CD4-positive, alpha-beta T cell treated with Interleukin-15 for 1 hour (primary cell): ENCODE measurements at regions not wholly inside any gene's neighbourhood (a gene's known extent, or its start where the extent isn't known, plus 50 kb on each side); places are given as distances from the start of the nearest gene placed in this dataset.
A peak's percentile ranks its signal among the peaks of the same experiment; 100 is the strongest.
"Not testable (repeated sequence)": the region's sequence is repeated elsewhere in the genome, so short reads cannot be mapped to it uniquely, and the experiment has no call there.

Experiments used
- DNase-seq: peaks from one replicate; pipeline ENCODE4 v3.0.0-alpha.2; 2020

GRCh38 chr6:132136981-132137380, 185.8 kb upstream of the CCN2 start:
- DNase-seq: no peak

GRCh38 chr6:132135409-132135808, 184.2 kb upstream of the CCN2 start:
- DNase-seq: peak; percentile 49

GRCh38 chr6:132133736-132134445, 182.7 kb upstream of the CCN2 start:
- peak; percentile 20 for DNase-seq

GRCh38 chr6:132132924-132133639, 181.9 kb upstream of the CCN2 start:
- DNase-seq: no peak

GRCh38 chr6:132132422-132132821, 181.2 kb upstream of the CCN2 start:
- DNase-seq: no peak

- DNase-seq: peak; percentile 22
Observed at GRCh38 chr6:132131758-132132157, 180.6 kb upstream of the CCN2 start.

- DNase-seq: no peak
Observed at GRCh38 chr6:132131351-132131750, 180.2 kb upstream of the CCN2 start.

- DNase-seq: peak; percentile 16
Observed at GRCh38 chr6:132130626-132131298, 179.6 kb upstream of the CCN2 start.

GRCh38 chr6:132128424-132128823, 177.3 kb upstream of the CCN2 start:
- DNase-seq: no peak

- DNase-seq: no peak
Observed at GRCh38 chr6:132126150-132126549, 175.0 kb upstream of the CCN2 start.

- no peak for DNase-seq
Observed at GRCh38 chr6:132122871-132123270, 171.7 kb upstream of the CCN2 start.

GRCh38 chr6:132122176-132122575, 171.0 kb upstream of the CCN2 start:
- no peak for DNase-seq

- DNase-seq: no peak
Observed at GRCh38 chr6:132118144-132118543, 167.0 kb upstream of the CCN2 start.

- no peak for DNase-seq
Observed at GRCh38 chr6:132115714-132116366, 164.7 kb upstream of the CCN2 start.

GRCh38 chr6:132114201-132114825, 163.1 kb upstream of the CCN2 start:
- no peak for DNase-seq

GRCh38 chr6:132109752-132110151, 158.6 kb upstream of the CCN2 start:
- DNase-seq: not testable (repeated sequence)

GRCh38 chr6:132107896-132108295, 156.7 kb upstream of the CCN2 start:
- no peak for DNase-seq

GRCh38 chr6:132101535-132101934, 150.4 kb upstream of the CCN2 start:
- DNase-seq: no peak

GRCh38 chr6:132100388-132100990, 149.3 kb upstream of the CCN2 start:
- DNase-seq: no peak

- DNase-seq: no peak
Observed at GRCh38 chr6:132096996-132097395, 145.8 kb upstream of the CCN2 start.

GRCh38 chr6:132096245-132096644, 145.1 kb upstream of the CCN2 start:
- DNase-seq: no peak

GRCh38 chr6:132089173-132089572, 138.0 kb upstream of the CCN2 start:
- no peak for DNase-seq

- no peak for DNase-seq
Observed at GRCh38 chr6:132088150-132088549, 137.0 kb upstream of the CCN2 start.
